Coronary artery (tissue), 2 donors: ENCODE measurements at regions not wholly inside any gene's neighbourhood (a gene's known extent, or its start where the extent isn't known, plus 50 kb on each side); places are given as distances from the start of the nearest gene placed in this dataset.
"Not testable (repeated sequence)": the region's sequence is repeated elsewhere in the genome, so short reads cannot be mapped to it uniquely, and the experiment has no call there.

Experiments
- DNase-seq: peaks from one replicate; pipeline ENCODE4 v3.0.0-alpha.2; 2017; ENCODE audit warnings: low spot score
- H3K27ac ChIP-seq, 2 donors: fragments of 200-600 bp; sonication (generic); one replicate each; pipeline ENCODE4 v1.5.1; 2016 to 2019
- H3K4me3 ChIP-seq: fragments of 200-600 bp; sonication (generic); 2 replicates; pipeline ENCODE4 v1.5.1; 2016; ENCODE audit warnings: mild to moderate bottlenecking, moderate library complexity
- TF ChIP-seq, protein P1 (sequence below): fragments of 200-600 bp; sonication (generic); IDR thresholded peaks from one replicate; pipeline ENCODE4 v1.5.1; 2019; ENCODE audit warnings: antibody characterized with exemption

DNA sequence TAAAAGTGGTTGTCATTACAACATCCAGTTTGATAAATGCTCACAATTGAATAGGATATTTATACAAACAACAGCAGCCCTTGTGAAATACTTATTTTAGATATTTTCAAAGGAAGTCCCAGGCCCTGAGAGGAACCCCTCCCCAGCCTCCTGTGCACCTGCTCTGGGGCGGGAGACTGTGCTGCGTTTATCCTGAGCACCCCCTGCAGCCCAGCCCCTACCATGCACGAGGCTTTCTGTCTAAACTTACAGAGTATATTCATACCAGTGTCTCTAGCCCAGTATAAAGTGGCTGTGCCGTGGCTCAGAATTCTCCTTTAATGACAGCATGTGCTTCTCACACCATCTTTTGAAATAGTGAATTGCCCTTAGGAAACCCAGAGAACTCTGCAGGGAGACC lies 1084.3 kb downstream of the TMEM121 start:
- no peak overlapping the region for H3K4me3 ChIP-seq
- no peak for DNase-seq
- TF ChIP-seq, protein P1, sequence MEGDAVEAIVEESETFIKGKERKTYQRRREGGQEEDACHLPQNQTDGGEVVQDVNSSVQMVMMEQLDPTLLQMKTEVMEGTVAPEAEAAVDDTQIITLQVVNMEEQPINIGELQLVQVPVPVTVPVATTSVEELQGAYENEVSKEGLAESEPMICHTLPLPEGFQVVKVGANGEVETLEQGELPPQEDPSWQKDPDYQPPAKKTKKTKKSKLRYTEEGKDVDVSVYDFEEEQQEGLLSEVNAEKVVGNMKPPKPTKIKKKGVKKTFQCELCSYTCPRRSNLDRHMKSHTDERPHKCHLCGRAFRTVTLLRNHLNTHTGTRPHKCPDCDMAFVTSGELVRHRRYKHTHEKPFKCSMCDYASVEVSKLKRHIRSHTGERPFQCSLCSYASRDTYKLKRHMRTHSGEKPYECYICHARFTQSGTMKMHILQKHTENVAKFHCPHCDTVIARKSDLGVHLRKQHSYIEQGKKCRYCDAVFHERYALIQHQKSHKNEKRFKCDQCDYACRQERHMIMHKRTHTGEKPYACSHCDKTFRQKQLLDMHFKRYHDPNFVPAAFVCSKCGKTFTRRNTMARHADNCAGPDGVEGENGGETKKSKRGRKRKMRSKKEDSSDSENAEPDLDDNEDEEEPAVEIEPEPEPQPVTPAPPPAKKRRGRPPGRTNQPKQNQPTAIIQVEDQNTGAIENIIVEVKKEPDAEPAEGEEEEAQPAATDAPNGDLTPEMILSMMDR: no peak
- H3K27ac ChIP-seq: no peak overlapping the region

DNA sequence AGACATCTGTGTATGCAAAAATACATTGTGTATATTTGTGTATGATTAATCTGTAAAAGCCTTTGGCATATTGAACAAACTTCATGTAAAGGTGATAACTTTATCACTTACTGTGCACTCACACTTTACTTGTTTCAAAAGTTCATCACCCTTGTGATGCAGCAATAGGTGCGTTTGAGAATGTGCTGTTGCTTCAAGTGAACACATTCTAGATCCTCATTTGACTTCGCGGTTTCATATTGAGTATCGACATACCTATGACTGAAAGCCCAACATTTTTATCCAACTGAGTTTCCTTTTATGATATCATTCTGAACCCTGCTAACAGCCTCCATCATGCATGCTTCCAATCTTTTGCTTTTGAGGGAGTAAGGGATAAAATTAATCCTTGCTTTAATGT lies 1086.9 kb downstream of the TMEM121 start:
- DNase-seq: no peak
- TF ChIP-seq, protein P1: no peak
- Histone ChIP-seq H3K27ac (no peak overlapping the region), H3K4me3 (no peak overlapping the region)

DNA sequence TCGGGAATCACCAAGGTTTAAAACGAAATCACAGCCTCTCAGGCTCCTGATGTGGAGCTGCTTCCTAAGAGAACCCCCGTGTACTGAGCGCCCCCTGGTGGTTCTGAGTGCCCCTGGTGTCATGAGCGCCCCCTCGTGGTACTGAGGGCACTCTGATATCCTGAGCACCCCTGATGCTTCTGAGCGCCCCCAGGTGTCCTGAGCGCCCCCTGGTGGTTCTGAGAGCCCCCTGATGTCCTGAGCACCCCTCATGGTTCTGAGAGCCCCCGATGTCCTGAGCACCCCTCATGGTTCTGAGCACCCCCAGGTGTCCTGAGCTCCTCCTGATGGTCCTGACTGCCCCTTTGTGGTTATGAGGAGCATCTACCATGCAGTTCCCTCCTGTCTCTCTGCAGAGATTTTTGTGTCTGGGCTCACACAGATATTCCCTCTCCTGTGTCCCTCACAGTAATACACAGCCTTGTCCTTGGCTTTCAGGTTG lies 1092.1 kb downstream of the TMEM121 start:
- H3K4me3 ChIP-seq, H3K27ac ChIP-seq, DNase-seq: not testable (repeated sequence)

DNA sequence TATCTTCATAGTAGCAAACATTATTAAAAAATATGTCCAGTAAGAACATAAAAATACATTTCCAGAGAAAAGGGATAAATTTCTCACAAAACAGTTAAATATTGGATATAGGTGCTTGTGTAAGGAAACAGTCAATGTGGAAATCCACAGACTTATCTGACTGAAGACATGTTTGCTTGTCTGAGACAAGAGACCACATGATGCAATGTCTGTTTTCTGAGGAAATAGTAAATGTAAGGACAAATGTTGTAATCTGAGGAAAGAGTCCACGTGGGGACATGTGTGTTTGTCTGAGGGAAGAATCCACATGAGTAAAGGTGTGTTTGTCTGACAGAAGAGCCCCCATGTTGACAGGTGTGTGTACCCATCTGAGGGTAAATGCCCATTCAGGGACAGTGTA lies 1093.2 kb downstream of the TMEM121 start:
- DNase-seq: no peak
- no peak overlapping the region for H3K27ac ChIP-seq
- no peak overlapping the region for H3K4me3 ChIP-seq
- TF ChIP-seq, protein P1: no peak

DNA sequence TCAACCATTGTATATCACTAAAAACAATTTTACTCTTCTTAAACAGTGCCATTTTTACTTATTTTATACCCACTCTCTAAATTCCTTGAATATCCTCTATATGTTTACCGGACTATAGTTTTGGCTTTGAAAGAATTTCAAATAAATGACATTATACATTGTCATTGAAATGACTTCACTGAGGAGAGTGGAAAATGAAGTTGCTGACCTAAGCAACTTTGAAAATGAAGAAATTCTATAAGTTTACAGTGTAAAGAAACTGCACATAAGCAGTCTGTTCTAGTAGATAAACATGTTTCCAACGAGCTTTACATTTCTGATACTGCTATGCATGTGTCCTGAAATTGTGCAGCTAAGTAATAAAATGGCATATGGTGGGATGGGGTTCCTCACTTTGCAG lies 1094.0 kb downstream of the TMEM121 start:
- Histone ChIP-seq H3K27ac (no peak overlapping the region), H3K4me3 (no peak overlapping the region)
- TF ChIP-seq, protein P1: no peak
- no peak for DNase-seq

DNA sequence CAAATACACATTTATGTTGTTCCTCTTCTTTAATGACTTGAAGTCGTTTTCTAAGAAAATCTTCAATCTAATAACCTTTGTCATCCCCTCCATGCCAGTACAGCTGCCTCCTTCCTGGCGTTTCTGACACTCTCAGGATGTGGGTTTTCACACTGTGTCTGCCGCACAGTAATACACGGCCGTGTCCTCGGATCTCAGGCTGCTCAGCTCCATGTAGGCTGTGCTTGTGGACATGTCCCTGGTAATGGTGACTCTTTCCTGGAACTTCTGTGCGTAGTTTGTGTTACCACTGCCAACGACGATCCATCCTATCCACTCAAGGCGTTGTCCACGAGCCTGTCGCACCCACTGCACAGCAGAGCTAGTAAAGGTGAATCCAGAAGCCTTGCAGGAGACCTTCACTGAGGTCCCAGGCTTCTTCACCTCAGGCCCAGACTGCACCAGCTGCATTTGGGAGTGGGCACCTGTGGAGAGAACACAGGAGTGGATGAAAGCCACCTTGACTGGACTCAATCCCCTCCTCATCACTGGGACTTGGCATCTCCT lies 1095.9 kb downstream of the TMEM121 start:
- DNase-seq: no peak
- no peak overlapping the region for H3K4me3 ChIP-seq
- TF ChIP-seq, protein P1: no peak
- no peak overlapping the region for H3K27ac ChIP-seq

DNA sequence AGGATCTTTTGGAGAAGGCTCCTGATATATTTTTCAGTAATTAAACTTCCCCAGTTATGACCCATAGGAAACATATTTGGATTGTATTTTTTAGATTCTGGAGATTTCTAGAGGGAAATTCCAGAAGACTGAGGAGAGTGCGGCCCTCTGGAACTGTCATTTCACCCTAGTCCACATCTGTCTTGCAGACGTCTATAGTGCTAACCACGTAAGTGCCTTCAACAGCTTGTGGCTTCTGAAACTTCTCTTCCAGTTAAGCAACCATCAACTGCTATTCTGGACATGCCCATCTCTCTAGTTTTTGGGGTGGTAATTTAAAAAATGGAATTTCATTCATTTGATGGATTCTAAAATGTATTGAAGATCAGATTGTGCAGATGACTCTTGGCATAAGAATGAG lies 1098.8 kb downstream of the TMEM121 start:
- Histone ChIP-seq H3K27ac (no peak overlapping the region), H3K4me3 (no peak overlapping the region)
- TF ChIP-seq, protein P1: no peak
- no peak for DNase-seq

- not testable (repeated sequence) for H3K4me3 ChIP-seq, DNase-seq, H3K27ac ChIP-seq
These were observed 1100.1 kb downstream of the TMEM121 start for GRCh38 chr14:106626469-106626868.

- not testable (repeated sequence) for DNase-seq, H3K27ac ChIP-seq, H3K4me3 ChIP-seq
These were observed 1100.7 kb downstream of the TMEM121 start for GRCh38 chr14:106626942-106627588.
